KMS-11 (cell line): ENCODE measurements at regions not wholly inside any gene's neighbourhood (a gene's known extent, or its start where the extent isn't known, plus 50 kb on each side); places are given as distances from the start of the nearest gene placed in this dataset.

Source experiments
- H2AFZ ChIP-seq: fragments of 200-600 bp; sonication (generic); 2 replicates; pipeline ENCODE4 v1.6.1; 2016; ENCODE audit warnings: antibody characterized with exemption, mixed run types, low read depth
- H3K27ac ChIP-seq: fragments of 200-600 bp; sonication (generic); 2 replicates; pipeline ENCODE4 v1.6.1; 2016; ENCODE audit warnings: mild to moderate bottlenecking, mixed run types
- H3K27me3 ChIP-seq: fragments of 200-600 bp; sonication (generic); 2 replicates; pipeline ENCODE4 v1.6.1; 2017; ENCODE audit warnings: mild to moderate bottlenecking, low read depth, mixed run types, moderate library complexity; ENCODE audit not compliant: insufficient read depth
- H3K36me3 ChIP-seq: fragments of 200-600 bp; sonication (generic); 2 replicates; pipeline ENCODE4 v1.6.1; 2017; ENCODE audit warnings: mild to moderate bottlenecking, mixed run types; ENCODE audit not compliant: insufficient read depth
- H3K4me1 ChIP-seq: fragments of 200-600 bp; sonication (generic); 2 replicates; pipeline ENCODE4 v1.6.1; 2016; ENCODE audit warnings: mild to moderate bottlenecking, low read depth, mixed run types; ENCODE audit not compliant: poor library complexity, severe bottlenecking
- H3K4me2 ChIP-seq: fragments of 200-600 bp; sonication (generic); 2 replicates; pipeline ENCODE4 v1.7.0; 2016; ENCODE audit warnings: mild to moderate bottlenecking, mixed run types
- H3K4me3 ChIP-seq: fragments of 200-600 bp; sonication (generic); IDR thresholded peaks from 2 replicates; pipeline ENCODE4 v1.6.1; 2017; ENCODE audit warnings: low read depth, low read length, mixed read lengths; ENCODE audit not compliant: insufficient read depth
- H3K79me2 ChIP-seq: fragments of 200-600 bp; sonication (generic); 2 replicates; pipeline ENCODE4 v1.6.1; 2016; ENCODE audit warnings: low read depth, mixed run types; ENCODE audit not compliant: insufficient read depth
- H3K9ac ChIP-seq: fragments of 200-600 bp; sonication (generic); 2 replicates; pipeline ENCODE4 v1.6.1; 2016; ENCODE audit warnings: mild to moderate bottlenecking, mixed run types
- H4K20me1 ChIP-seq: fragments of 200-600 bp; sonication (generic); 2 replicates; pipeline ENCODE4 v1.6.1; 2016; ENCODE audit warnings: mild to moderate bottlenecking, mixed run types; ENCODE audit not compliant: insufficient read depth
- TF ChIP-seq, protein P1 (sequence below): fragments of 200-600 bp; sonication (generic); conservative IDR thresholded peaks from 2 replicates; pipeline ENCODE4 v1.6.1; 2017; ENCODE audit warnings: low read depth, mild to moderate bottlenecking, antibody characterized with exemption, low read length, moderate library complexity, mixed read lengths

- no peak overlapping the region for H3K4me2 ChIP-seq
- H2AFZ ChIP-seq, result no peak overlapping the region
- H3K27ac ChIP-seq, result no peak overlapping the region
- H4K20me1 ChIP-seq, result no peaks in the 10 kb centered on the region
- TF ChIP-seq, protein P1, sequence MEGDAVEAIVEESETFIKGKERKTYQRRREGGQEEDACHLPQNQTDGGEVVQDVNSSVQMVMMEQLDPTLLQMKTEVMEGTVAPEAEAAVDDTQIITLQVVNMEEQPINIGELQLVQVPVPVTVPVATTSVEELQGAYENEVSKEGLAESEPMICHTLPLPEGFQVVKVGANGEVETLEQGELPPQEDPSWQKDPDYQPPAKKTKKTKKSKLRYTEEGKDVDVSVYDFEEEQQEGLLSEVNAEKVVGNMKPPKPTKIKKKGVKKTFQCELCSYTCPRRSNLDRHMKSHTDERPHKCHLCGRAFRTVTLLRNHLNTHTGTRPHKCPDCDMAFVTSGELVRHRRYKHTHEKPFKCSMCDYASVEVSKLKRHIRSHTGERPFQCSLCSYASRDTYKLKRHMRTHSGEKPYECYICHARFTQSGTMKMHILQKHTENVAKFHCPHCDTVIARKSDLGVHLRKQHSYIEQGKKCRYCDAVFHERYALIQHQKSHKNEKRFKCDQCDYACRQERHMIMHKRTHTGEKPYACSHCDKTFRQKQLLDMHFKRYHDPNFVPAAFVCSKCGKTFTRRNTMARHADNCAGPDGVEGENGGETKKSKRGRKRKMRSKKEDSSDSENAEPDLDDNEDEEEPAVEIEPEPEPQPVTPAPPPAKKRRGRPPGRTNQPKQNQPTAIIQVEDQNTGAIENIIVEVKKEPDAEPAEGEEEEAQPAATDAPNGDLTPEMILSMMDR, result no peak
- H3K36me3 ChIP-seq, result no peaks in the 10 kb centered on the region
- no peak overlapping the region for H3K4me3 ChIP-seq
- H3K27me3 ChIP-seq, result no peaks in the 10 kb centered on the region
- H3K4me1 ChIP-seq, result no peaks in the 10 kb centered on the region
- H3K9ac ChIP-seq, result no peak overlapping the region
- no peaks in the 10 kb centered on the region for H3K79me2 ChIP-seq
Observed at GRCh38 chr1:184150776-184151531, 99.4 kb downstream of the TSEN15 start.

GRCh38 chr1:184152434-184152898, 100.9 kb downstream of the TSEN15 start:
- no peaks in the 10 kb centered on the region for H3K27me3 ChIP-seq
- no peaks in the 10 kb centered on the region for H3K79me2 ChIP-seq
- no peaks in the 10 kb centered on the region for H3K4me1 ChIP-seq
- H2AFZ ChIP-seq, result no peak overlapping the region
- no peaks in the 10 kb centered on the region for H3K36me3 ChIP-seq
- no peaks in the 10 kb centered on the region for H4K20me1 ChIP-seq
- H3K27ac ChIP-seq, result no peak overlapping the region
- TF ChIP-seq, protein P1, result no peak
- H3K4me3 ChIP-seq, result no peak overlapping the region
- no peak overlapping the region for H3K4me2 ChIP-seq
- no peak overlapping the region for H3K9ac ChIP-seq

- TF ChIP-seq, protein P1, result no peak
- Histone ChIP-seq H3K4me2 (no peak overlapping the region), H3K4me1 (no peaks in the 10 kb centered on the region), H3K27ac (no peak overlapping the region), H2AFZ (no peak overlapping the region), H3K4me3 (no peak overlapping the region), H4K20me1 (no peaks in the 10 kb centered on the region), H3K36me3 (no peaks in the 10 kb centered on the region), H3K27me3 (no peaks in the 10 kb centered on the region), H3K9ac (no peak overlapping the region), H3K79me2 (no peaks in the 10 kb centered on the region)
Observed at GRCh38 chr1:184152974-184153373, 101.4 kb downstream of the TSEN15 start.

GRCh38 chr1:184153731-184154130, 102.2 kb downstream of the TSEN15 start:
- H2AFZ ChIP-seq, result no peak overlapping the region
- no peaks in the 10 kb centered on the region for H4K20me1 ChIP-seq

More at GRCh38 chr1:184153731-184154130, 102.2 kb downstream of the TSEN15 start:
- no peaks in the 10 kb centered on the region for H3K27me3 ChIP-seq
- H3K4me2 ChIP-seq, result no peak overlapping the region
- TF ChIP-seq, protein P1, result no peak
- H3K27ac ChIP-seq, result no peak overlapping the region
- H3K4me1 ChIP-seq, result no peaks in the 10 kb centered on the region
- no peak overlapping the region for H3K9ac ChIP-seq
- no peaks in the 10 kb centered on the region for H3K36me3 ChIP-seq
- H3K79me2 ChIP-seq, result no peaks in the 10 kb centered on the region
- no peak overlapping the region for H3K4me3 ChIP-seq
